AG10803 (cell line): ENCODE measurements at regions not wholly inside any gene's neighbourhood (a gene's known extent, or its start where the extent isn't known, plus 50 kb on each side); places are given as distances from the start of the nearest gene placed in this dataset.

Source experiments
- DNase-seq: peaks from one replicate; pipeline ENCODE4 v3.0.0; 2010; ENCODE audit warnings: low read depth
- H3K4me3 ChIP-seq: 2 replicates; pipeline ENCODE4 v1.5.1; 2011; ENCODE audit warnings: mild to moderate bottlenecking, low read length, control low read depth
- CTCF ChIP-seq: conservative IDR thresholded peaks from 2 replicates; pipeline ENCODE4 v1.5.1; 2011; ENCODE audit warnings: mild to moderate bottlenecking, low read length, control low read depth, inconsistent platforms

- H3K4me3 ChIP-seq = no peak overlapping the region
- TF ChIP-seq CTCF = no peak
- DNase-seq = no peak
Observed at GRCh38 chr4:131408102-131408501, 1741.0 kb upstream of the PCDH10 start.

GRCh38 chr4:131411393-131411792, 1737.7 kb upstream of the PCDH10 start:
- no peak for DNase-seq
- no peak for TF ChIP-seq CTCF

GRCh38 chr4:131419147-131419546, 1729.9 kb upstream of the PCDH10 start:
- TF ChIP-seq CTCF = no peak
- DNase-seq = no peak
- H3K4me3 ChIP-seq = no peak overlapping the region

More at GRCh38 chr4:131411393-131411792, 1737.7 kb upstream of the PCDH10 start:
- no peak overlapping the region for H3K4me3 ChIP-seq

- TF ChIP-seq CTCF = no peak
- no peak overlapping the region for H3K4me3 ChIP-seq
- DNase-seq = no peak
Observed at GRCh38 chr4:131426023-131426758, 1722.9 kb upstream of the PCDH10 start.

GRCh38 chr4:131427000-131427399, 1722.1 kb upstream of the PCDH10 start:
- no peak overlapping the region for H3K4me3 ChIP-seq
- no peak for DNase-seq
- TF ChIP-seq CTCF = no peak

- H3K4me3 ChIP-seq = no peak overlapping the region
- TF ChIP-seq CTCF = no peak
- DNase-seq = no peak
Observed at GRCh38 chr4:131430302-131430701, 1718.8 kb upstream of the PCDH10 start.

- TF ChIP-seq CTCF = no peak
- no peak for DNase-seq
- no peak overlapping the region for H3K4me3 ChIP-seq
Observed at GRCh38 chr4:131441004-131441688, 1707.9 kb upstream of the PCDH10 start.
